GM18498 (cell line): ENCODE measurements at regions not wholly inside any gene's neighbourhood (a gene's known extent, or its start where the extent isn't known, plus 50 kb on each side); places are given as distances from the start of the nearest gene placed in this dataset.

Experiments
- ATAC-seq: cut with Tn5 transposase; IDR thresholded peaks from one replicate; pipeline ENCODE4 v1.9.1; 2021; ENCODE audit warnings: mild to moderate bottlenecking, moderate library complexity; ENCODE audit not compliant: unreplicated experiment

DNA sequence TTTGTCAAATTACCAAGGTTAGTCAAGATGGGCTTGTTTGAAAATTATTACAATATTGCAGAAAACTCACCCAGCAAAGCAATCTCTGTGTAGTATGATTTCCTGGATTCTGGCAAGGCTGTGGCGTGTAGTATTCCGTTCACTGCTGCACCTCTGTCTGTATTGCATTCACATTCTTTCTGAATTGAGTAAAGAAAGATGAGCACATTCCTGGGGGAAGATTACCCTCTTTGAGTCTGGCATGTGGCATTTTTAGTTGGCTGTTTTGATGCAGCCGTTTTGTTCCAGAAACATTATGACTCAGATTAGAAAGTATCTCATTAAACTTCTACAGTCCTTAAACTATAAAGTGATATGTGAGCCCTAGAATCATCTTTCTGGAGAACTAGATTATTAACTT lies 197.7 kb downstream of the TENT4A start:
- ATAC-seq, result no peak

DNA sequence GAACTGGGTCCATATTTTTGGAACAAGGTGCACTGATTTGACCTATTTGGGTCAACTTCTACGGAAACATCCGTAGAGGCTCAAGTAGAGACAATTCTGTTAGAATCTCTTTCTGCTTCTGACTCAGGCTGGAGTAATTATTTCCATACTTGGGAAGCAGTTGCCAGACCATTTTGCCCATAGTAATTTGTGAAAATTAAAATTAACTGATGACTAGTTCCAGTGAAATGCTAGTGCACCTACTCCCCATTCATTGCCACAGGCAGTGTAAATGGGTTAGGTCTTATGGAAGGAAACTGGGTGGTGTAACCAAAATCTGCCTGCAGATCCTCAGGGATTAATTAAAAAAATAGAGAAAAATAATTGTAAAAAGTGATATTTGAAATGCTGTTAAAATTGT lies 201.1 kb downstream of the TENT4A start:
- ATAC-seq, result no peak

- ATAC-seq, result no peak
These were observed 202.3 kb downstream of the TENT4A start for GRCh38 chr5:6915574-6915973.

- no peak for ATAC-seq
These were observed 205.0 kb downstream of the TENT4A start for GRCh38 chr5:6918255-6918654.

GRCh38 chr5:6920628-6921256 lies 207.5 kb downstream of the TENT4A start:
- no peak for ATAC-seq

GRCh38 chr5:6926491-6927038 lies 213.3 kb downstream of the TENT4A start:
- no peak for ATAC-seq

DNA sequence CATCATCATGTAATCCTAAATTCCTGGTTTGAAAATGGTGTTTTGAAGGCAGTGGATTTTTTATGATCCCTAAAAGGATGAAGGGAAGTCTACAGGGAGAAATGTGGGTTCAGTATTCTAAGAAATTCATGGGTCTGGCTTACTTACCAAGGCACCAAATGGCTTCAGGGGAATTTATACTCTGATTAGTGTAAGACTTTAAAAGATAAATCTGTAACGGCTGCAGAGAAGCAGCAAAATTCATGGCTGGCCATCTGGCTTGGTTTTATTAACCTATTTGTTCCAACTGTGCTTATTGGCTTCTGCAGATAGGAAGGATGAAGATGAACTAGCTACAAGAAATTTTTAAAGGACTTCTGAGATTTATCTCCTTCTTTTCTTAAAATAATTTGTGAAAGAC lies 222.8 kb downstream of the TENT4A start:
- no peak for ATAC-seq

GRCh38 chr5:6937677-6938076 lies 224.4 kb downstream of the TENT4A start:
- no peak for ATAC-seq

- ATAC-seq, result no peak
These were observed 228.4 kb downstream of the TENT4A start for GRCh38 chr5:6941631-6942030.

GRCh38 chr5:6943197-6944112 lies 230.2 kb downstream of the TENT4A start:
- no peak for ATAC-seq

GRCh38 chr5:6948562-6948961 lies 235.3 kb downstream of the TENT4A start:
- ATAC-seq, result no peak

DNA sequence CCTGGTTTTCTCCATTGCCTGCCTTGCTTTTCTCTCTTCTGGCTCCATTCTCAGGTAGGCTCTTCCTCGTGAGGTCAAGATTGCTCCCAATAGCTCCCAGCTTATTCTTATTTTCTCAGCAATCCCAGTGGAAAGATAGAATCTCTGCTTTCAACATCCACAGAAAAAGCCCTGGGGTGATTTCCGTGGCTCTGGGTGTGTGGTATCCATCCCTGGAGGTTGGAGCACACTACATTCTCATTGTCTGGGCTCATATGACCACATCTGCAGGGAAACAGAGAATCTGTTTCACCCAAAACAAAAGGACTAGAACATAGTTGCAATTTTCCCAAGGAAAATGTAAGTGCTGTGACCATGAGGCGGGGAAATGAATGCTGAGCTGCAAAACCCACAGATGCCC lies 236.0 kb downstream of the TENT4A start:
- no peak for ATAC-seq

GRCh38 chr5:6950250-6950649 lies 237.0 kb downstream of the TENT4A start:
- no peak for ATAC-seq

DNA sequence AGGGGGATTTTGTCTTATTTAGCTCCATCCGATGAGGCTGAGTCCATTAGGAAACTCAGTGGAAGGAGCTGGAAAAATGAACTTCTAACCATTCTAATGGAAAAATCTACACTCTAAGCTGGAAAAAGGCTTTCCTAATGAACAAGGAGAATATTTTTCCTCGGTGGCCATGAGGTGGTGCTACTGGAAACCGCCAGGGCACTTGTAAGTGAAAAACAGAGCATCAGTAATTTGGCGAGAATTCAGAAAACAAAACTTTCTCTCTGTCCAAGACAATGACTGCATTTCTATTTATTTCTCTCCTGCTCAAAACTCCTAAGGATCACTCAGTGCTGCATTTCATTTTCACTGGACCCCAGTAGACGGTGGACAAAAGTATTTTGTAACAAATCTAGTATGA lies 237.6 kb downstream of the TENT4A start:
- no peak for ATAC-seq

- no peak for ATAC-seq
These were observed 247.9 kb downstream of the TENT4A start for GRCh38 chr5:6961123-6961522.

GRCh38 chr5:6961837-6962635 lies 248.8 kb downstream of the TENT4A start:
- no peak for ATAC-seq

DNA sequence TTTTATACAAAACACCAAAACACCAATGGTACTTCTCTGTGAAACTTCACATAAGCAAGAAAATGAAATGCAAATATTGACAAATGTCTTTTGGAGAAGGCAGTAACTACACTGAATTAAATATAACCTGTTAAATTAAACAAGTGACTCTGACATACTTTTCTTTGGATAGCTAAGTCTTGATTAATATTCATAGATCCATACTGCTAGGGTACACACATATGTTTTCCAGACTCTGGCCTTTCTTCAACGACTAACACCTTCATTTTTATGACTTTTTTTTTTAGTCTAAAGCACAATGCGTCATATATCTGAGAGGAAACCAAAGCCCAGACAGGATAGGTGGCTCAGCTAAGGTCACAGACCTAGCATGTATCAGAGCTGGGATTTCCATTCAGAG lies 263.7 kb downstream of the TENT4A start:
- no peak for ATAC-seq

GRCh38 chr5:6979061-6979460 lies 265.8 kb downstream of the TENT4A start:
- no peak for ATAC-seq

GRCh38 chr5:6989230-6989629 lies 276.0 kb downstream of the TENT4A start:
- ATAC-seq, result no peak

DNA sequence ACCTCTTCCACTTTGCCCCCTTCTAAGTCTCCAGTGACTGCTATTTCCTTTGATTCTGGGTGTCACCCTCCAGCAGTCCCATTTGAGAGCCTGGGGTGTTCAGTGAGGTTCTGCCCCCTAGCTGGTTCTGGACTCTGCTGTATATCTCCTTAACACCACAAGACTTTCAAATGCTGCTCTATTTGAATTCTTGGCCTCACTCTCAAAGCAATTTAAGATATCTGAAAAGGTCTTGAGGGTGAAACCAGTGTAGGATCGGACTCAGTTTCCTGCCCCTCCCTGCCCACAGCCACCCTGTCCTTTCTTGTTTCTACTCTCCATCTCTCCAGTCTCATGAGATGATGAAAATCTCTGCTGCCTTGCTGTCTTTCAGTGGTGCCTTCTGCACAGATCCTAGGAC lies 280.9 kb downstream of the TENT4A start:
- no peak for ATAC-seq

DNA sequence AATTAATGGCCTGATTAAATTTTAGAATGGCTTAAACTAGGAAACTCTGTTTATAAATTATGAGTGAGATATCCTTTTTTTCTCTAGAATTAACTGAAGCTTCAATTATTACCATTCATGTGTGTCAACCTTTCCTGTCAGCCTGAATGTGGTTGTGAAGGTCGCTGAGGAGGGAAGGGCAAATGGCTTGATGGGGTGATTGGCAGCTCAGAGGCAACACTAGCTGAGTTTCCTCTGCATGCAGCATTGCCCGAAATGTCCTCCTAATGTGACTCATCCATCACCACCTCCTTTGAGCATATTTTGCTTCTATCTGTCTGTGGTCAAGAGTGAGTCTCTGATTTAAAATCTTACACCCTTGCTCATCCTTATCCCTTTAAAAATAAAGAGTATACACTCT lies 281.9 kb downstream of the TENT4A start:
- no peak for ATAC-seq
